SU-DHL-6 (cell line): ENCODE measurements at regions not wholly inside any gene's neighbourhood (a gene's known extent, or its start where the extent isn't known, plus 50 kb on each side); places are given as distances from the start of the nearest gene placed in this dataset.

Source experiments
- CTCF ChIP-seq: fragments of 200-600 bp; sonication (generic); IDR thresholded peaks from one replicate; pipeline ENCODE4 v1.5.1; 2017; ENCODE audit warnings: antibody characterized with exemption, mild to moderate bottlenecking, low read length, moderate library complexity; ENCODE audit not compliant: insufficient read depth, poor library complexity, severe bottlenecking
- EZH2phosphoT487 ChIP-seq: fragments of 200-600 bp; sonication (generic), shearing (Covaris generic); conservative IDR thresholded peaks from 2 replicates; pipeline ENCODE4 v1.6.1; 2018; ENCODE audit warnings: mild to moderate bottlenecking, antibody characterized with exemption, low read length, moderate library complexity, mixed read lengths

DNA sequence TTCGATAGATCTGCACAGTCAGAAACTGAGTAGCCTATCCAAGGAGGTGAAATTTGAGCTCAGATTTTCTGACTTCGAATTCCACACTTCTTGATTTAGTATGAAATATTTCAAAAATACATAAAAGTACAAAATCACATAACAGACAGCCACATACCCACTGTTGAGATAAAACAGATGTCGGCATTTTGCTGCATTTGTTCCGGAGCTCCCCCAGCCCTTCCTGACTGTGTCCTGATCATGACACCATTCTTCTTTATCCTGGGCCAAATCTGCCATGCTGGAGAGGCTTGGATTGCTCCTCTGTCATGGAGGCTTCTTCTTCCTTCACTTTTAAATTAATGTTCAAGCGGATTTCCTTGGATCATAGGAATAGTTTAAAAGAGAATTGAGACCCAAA, 124.2 kb upstream of the RBPJ start:
- no peak for TF ChIP-seq CTCF
- no peak for TF ChIP-seq EZH2phosphoT487
